GM19240 (cell line): ENCODE measurements at regions not wholly inside any gene's neighbourhood (a gene's known extent, or its start where the extent isn't known, plus 50 kb on each side); places are given as distances from the start of the nearest gene placed in this dataset.

ENCODE experiments used
- DNase-seq: peaks from one replicate; pipeline ENCODE4 v3.0.0; 2011; ENCODE audit warnings: low spot score; ENCODE audit not compliant: insufficient read length

GRCh38 chr1:217004776-217005436 is 281.7 kb upstream of the ESRRG start:
- no peak for DNase-seq

GRCh38 chr1:217003355-217003754 is 280.1 kb upstream of the ESRRG start:
- no peak for DNase-seq

GRCh38 chr1:216997831-216998230 is 274.6 kb upstream of the ESRRG start:
- no peak for DNase-seq

GRCh38 chr1:216997069-216997468 is 273.8 kb upstream of the ESRRG start:
- no peak for DNase-seq

GRCh38 chr1:216984536-216984935 is 261.3 kb upstream of the ESRRG start:
- DNase-seq = no peak

- DNase-seq = no peak
Measured at GRCh38 chr1:216983823-216984222, 260.6 kb upstream of the ESRRG start.

GRCh38 chr1:216961516-216961915 is 238.3 kb upstream of the ESRRG start:
- no peak for DNase-seq

GRCh38 chr1:216960716-216961115 is 237.5 kb upstream of the ESRRG start:
- DNase-seq = no peak

- DNase-seq = no peak
Measured at GRCh38 chr1:216958569-216958968, 235.3 kb upstream of the ESRRG start.

GRCh38 chr1:216953495-216953894 is 230.3 kb upstream of the ESRRG start:
- DNase-seq = no peak

- DNase-seq = no peak
Measured at GRCh38 chr1:216952864-216953263, 229.6 kb upstream of the ESRRG start.

GRCh38 chr1:216945538-216946080 is 222.4 kb upstream of the ESRRG start:
- DNase-seq = no peak

- no peak for DNase-seq
Measured at GRCh38 chr1:216944864-216945510, 221.8 kb upstream of the ESRRG start.

GRCh38 chr1:216937491-216937890 is 214.3 kb upstream of the ESRRG start:
- DNase-seq = no peak

GRCh38 chr1:216936779-216937178 is 213.6 kb upstream of the ESRRG start:
- no peak for DNase-seq

GRCh38 chr1:216935901-216936300 is 212.7 kb upstream of the ESRRG start:
- no peak for DNase-seq

GRCh38 chr1:216932424-216932823 is 209.2 kb upstream of the ESRRG start:
- DNase-seq = no peak

- no peak for DNase-seq
Measured at GRCh38 chr1:216929870-216930582, 206.8 kb upstream of the ESRRG start.

- no peak for DNase-seq
Measured at GRCh38 chr1:216927633-216928032, 204.4 kb upstream of the ESRRG start.

- no peak for DNase-seq
Measured at GRCh38 chr1:216926720-216927510, 203.7 kb upstream of the ESRRG start.

GRCh38 chr1:216925962-216926625 is 202.9 kb upstream of the ESRRG start:
- DNase-seq = no peak
